HT1080 (cell line): ENCODE measurements at regions not wholly inside any gene's neighbourhood (a gene's known extent, or its start where the extent isn't known, plus 50 kb on each side); places are given as distances from the start of the nearest gene placed in this dataset. TPM values are rescaled to one million over a fixed set of nuclear protein-coding genes. Genes with fewer than 3 reads are reported as not detected.
"Not testable (repeated sequence)": the region's sequence is repeated elsewhere in the genome, so short reads cannot be mapped to it uniquely, and the experiment has no call there.

ENCODE experiments used
- DNase-seq: peaks from one replicate; pipeline ENCODE4 v3.0.0-alpha.2; 2015; ENCODE audit warnings: low read depth
- small RNA-seq: library from RNA; depleted of rRNA; stranded (forward); fragments of <200 nt; gene quantifications from one replicate; pipeline ENCODE3, GENCODE V24; 2014

- DNase-seq, result no peak
Measured at GRCh38 chrX:28472926-28473325, 114.3 kb upstream of the IL1RAPL1 start.

- no peak for DNase-seq
Measured at GRCh38 chrX:28487818-28488217, 99.4 kb upstream of the IL1RAPL1 start.

- no peak for DNase-seq
Measured at GRCh38 chrX:28491322-28491721, 95.9 kb upstream of the IL1RAPL1 start.

GRCh38 chrX:28491941-28492340, 95.3 kb upstream of the IL1RAPL1 start:
- DNase-seq, result no peak

- DNase-seq, result peak; percentile 68
Measured at GRCh38 chrX:28498658-28499057, 88.6 kb upstream of the IL1RAPL1 start.

GRCh38 chrX:28502667-28503066, 84.6 kb upstream of the IL1RAPL1 start:
- DNase-seq, result not testable (repeated sequence)

- DNase-seq, result not testable (repeated sequence)
Measured at GRCh38 chrX:28507650-28508049, 79.6 kb upstream of the IL1RAPL1 start.

GRCh38 chrX:28520786-28521185, 66.5 kb upstream of the IL1RAPL1 start:
- DNase-seq, result no peak

- DNase-seq, result not testable (repeated sequence)
Measured at GRCh38 chrX:28528354-28528753, 58.9 kb upstream of the IL1RAPL1 start.

Small RNA genes lying in the stretch of these regions (small RNA-seq; reads per million reads assigned to genes)
- gene MIR6134, result not detected
